AG04449 (cell line): ENCODE measurements at regions not wholly inside any gene's neighbourhood (a gene's known extent, or its start where the extent isn't known, plus 50 kb on each side); places are given as distances from the start of the nearest gene placed in this dataset.

Experiments
- CTCF ChIA-PET: fragments of 350-600 bp; formaldehyde crosslinking; extraction: SDS; loops from one replicate; lab custom pipeline; 2021; ENCODE audit warnings: antibody characterized with exemption; lab: Yijun Ruan, JAX
- POLR2A ChIA-PET: fragments of 400-600, 350-600 bp; formaldehyde crosslinking; extraction: SDS; loops from one replicate; lab custom pipeline; 2020; ENCODE audit warnings: antibody characterized with exemption, inconsistent platforms; lab: Yijun Ruan, JAX
- DNase-seq: peaks from one replicate; pipeline ENCODE4 v3.0.0-alpha.2; 2010; ENCODE audit warnings: low read depth, low spot score
- H3K4me3 ChIP-seq: 2 replicates; pipeline ENCODE4 v1.5.1; 2011; ENCODE audit warnings: low read depth, mild to moderate bottlenecking, control low read depth, low read length
- TF ChIP-seq, protein P1 (sequence below): IDR thresholded peaks from one replicate; pipeline ENCODE4 v1.5.1; 2011; ENCODE audit warnings: mild to moderate bottlenecking, moderate library complexity, low read length, control low read depth, inconsistent platforms; ENCODE audit not compliant: insufficient read depth; ENCODE audit errors: missing control alignments

DNA sequence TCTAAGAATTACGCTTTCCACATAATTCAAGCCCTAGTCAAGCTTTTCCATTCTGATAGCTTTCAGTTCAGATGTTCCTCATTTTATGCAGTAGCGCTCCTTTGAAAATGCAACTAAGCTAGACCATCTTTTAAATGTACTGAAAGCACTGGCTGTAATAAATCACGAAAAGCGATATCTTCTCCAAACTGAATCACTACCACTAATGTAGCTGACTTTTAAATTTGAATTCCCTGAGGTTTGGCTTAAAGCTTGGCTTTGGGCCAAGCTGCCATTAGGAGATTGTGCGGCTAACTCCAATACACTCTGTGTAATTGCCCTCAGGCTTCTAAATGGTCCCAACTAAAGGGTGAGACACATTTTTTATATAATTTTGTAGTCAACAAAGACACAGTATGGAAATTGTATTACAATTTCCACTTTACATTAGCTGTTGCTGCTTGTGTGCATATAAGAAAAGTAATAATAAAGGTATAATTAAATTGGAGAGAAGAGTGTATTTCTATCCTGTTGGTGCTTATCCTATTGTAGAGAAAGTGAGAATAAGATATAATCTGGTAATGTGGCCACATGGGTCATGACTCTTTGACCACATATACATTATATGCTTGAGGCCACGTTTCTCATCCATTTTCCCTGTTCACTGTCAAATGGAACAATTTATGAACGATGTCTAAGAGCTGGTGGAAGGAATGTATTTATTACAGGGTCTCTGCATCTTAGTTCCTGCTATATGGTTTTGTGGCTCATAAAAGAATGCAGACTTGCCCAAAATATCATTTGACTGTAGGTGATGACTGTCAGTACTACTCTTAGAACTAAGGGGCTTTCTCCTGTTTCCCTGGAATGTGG lies 118.7 kb upstream of the TAF11L2 start:
- CTCF ChIA-PET = interaction anchor here (0.7 to 2.1 kb wide), 3 partner anchors 22 to 163 kb away, joined by 3 to 13 read pairs (median 6); partner anchors contain the start of gene BASP1
- no peak for DNase-seq
- TF ChIP-seq, protein P1, sequence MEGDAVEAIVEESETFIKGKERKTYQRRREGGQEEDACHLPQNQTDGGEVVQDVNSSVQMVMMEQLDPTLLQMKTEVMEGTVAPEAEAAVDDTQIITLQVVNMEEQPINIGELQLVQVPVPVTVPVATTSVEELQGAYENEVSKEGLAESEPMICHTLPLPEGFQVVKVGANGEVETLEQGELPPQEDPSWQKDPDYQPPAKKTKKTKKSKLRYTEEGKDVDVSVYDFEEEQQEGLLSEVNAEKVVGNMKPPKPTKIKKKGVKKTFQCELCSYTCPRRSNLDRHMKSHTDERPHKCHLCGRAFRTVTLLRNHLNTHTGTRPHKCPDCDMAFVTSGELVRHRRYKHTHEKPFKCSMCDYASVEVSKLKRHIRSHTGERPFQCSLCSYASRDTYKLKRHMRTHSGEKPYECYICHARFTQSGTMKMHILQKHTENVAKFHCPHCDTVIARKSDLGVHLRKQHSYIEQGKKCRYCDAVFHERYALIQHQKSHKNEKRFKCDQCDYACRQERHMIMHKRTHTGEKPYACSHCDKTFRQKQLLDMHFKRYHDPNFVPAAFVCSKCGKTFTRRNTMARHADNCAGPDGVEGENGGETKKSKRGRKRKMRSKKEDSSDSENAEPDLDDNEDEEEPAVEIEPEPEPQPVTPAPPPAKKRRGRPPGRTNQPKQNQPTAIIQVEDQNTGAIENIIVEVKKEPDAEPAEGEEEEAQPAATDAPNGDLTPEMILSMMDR = no peak
- POLR2A ChIA-PET = interaction anchor here (0.6 to 2.1 kb wide), 3 partner anchors 19 to 782 kb away, joined by 3 to 4 read pairs (median 3); no protein-coding TSS in a partner anchor
- no peak overlapping the region for H3K4me3 ChIP-seq

DNA sequence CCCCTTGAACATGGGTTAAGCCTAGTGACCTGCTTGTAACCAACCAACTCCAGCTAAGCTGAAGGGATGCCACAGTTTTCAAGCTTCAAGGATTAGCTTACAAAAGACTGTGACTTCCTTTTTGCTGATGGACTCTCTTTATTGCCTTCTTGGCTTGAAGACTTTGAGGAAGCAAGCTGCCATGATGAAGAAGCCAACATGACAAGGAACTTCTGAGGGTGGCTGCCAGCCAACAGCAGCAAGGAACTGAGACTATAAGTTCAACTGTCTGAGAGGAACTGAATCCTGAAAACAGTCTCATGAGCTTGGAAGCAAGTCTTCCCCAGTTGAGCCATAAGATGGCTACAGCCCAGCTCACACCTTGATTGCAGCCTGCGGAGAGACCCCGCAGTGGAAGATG lies 116.1 kb upstream of the TAF11L2 start:
- no peak overlapping the region for H3K4me3 ChIP-seq
- TF ChIP-seq, protein P1 = no peak
- no peak for DNase-seq
- ChIA-PET CTCF (interaction anchor here (1.0 kb wide), 1 partner anchor 178 kb away, joined by 3 read pairs; no protein-coding TSS in a partner anchor), POLR2A (no interaction called here)

DNA sequence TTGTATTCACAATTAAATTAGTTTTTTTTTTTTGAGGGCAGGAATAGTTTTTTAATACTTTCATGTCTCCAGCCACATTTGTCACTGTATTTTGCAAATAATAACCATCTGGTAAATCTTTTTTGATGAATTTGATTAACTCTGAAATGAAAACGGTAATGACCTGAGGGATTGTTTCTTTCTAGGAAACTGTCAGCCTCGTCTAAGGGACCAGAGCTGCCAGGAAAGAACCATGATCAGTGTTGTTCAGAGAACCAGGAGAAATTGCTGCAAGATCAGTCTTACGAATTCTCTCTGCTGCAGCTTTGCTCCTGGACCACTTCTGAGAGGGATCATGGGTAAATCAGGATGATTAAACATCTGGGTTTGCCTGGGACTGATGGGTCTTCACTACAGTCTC lies 114.5 kb upstream of the TAF11L2 start:
- no peak overlapping the region for H3K4me3 ChIP-seq
- TF ChIP-seq, protein P1 = no peak
- ChIA-PET CTCF (no interaction called here), POLR2A (interaction anchor here (0.6 kb wide), 1 partner anchor 104 kb away, joined by 4 read pairs; no protein-coding TSS in a partner anchor)
- DNase-seq = no peak

DNA sequence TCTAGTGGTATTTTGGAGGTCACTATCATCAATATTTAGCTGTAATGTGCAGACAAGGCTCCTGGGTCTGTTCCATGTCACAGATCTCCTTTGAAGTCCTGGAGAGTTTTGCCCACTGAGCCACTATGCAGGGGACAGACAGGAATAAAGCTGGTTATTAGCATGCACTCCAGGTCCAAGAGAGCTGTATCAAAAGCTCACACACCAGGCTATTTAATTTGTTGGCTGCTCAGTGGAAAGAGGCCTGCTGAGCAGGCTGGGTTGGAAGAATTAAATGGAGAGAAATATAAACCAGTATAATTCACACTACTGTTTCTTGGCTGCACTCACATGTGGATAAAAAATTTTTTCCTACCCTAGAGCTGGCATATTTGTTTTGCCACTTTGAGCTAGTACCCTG lies 113.8 kb upstream of the TAF11L2 start:
- no peak for DNase-seq
- POLR2A ChIA-PET = no interaction called here
- no peak overlapping the region for H3K4me3 ChIP-seq
- CTCF ChIA-PET = no interaction called here
- TF ChIP-seq, protein P1 = no peak

DNA sequence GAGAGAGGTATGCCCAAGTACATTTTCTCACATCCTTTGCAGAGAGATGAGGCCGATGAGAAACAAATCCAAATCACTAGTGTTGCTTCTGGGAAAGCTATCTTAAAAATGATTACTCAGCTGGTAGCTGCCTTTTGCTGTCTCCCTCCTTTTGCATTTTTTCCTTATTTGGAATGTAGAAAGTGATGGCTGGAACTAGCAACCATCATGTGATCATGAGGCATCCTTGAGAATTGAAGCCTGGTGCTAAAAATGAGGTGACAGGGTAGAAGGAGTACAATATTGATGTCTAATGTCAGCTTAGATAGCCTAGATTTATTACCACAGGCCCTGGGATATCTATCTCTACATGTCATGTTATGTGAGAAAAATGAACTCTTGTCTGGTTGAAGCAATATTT lies 109.3 kb upstream of the TAF11L2 start:
- CTCF ChIA-PET = no interaction called here
- TF ChIP-seq, protein P1 = no peak
- POLR2A ChIA-PET = no interaction called here
- no peak for DNase-seq
- no peak overlapping the region for H3K4me3 ChIP-seq

DNA sequence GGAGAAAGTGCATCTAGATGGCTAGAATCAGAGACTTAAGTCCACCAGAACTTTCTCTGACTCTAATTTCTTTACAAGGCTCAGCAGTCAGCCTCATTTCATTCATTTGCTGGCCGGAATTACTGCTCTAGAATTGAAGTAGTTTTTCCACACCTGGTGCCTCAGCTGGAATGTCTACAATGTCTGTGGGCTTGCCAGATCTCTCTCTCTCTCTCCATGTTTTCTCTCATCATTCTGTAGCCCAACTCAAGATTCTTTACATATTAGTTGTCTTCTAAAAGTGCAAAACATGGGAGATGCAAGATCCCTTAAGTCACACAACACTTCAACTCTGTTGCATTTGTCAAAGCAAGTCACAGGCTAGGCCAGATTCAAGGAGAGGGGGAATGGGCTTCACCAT lies 103.9 kb upstream of the TAF11L2 start:
- ChIA-PET POLR2A (no interaction called here), CTCF (no interaction called here)
- DNase-seq = no peak
- H3K4me3 ChIP-seq = no peak overlapping the region
- TF ChIP-seq, protein P1 = no peak
